Panc1 (cell line): ENCODE measurements at regions not wholly inside any gene's neighbourhood (a gene's known extent, or its start where the extent isn't known, plus 50 kb on each side); places are given as distances from the start of the nearest gene placed in this dataset.

Source experiments
- CTCF ChIP-seq: fragments of 450-650 bp; IDR thresholded peaks from 2 replicates; pipeline ENCODE4 v1.5.1; 2017; ENCODE audit warnings: mild to moderate bottlenecking
- POLR2AphosphoS5 ChIP-seq: IDR thresholded peaks from 2 replicates; pipeline ENCODE4 v1.6.1; 2012; ENCODE audit warnings: mild to moderate bottlenecking, low read depth, low read length, moderate library complexity
- REST ChIP-seq, 2 experiments: IDR thresholded peaks; 2 replicates each; pipeline ENCODE4 v1.6.1; 2011 to 2012; ENCODE audit warnings: low read depth in 2 of 2, control low read depth in 1 of 2, low read length in 1 of 2, mild to moderate bottlenecking in 1 of 2, moderate library complexity in 1 of 2; ENCODE audit not compliant: insufficient read depth in 1 of 2
- SIN3A ChIP-seq: IDR thresholded peaks from 2 replicates; pipeline ENCODE4 v1.6.1; 2012; ENCODE audit warnings: low read depth, mild to moderate bottlenecking, low read length, moderate library complexity, borderline replicate concordance; ENCODE audit not compliant: insufficient read depth

- TF ChIP-seq CTCF = no peak
- no peak for TF ChIP-seq REST (IDR thresholded peaks at IDR 0.05; ENCODE audit: insufficient read depth in 1 of 2, low read depth in 2 of 2, low read length in 1 of 2)
- TF ChIP-seq SIN3A = no peak
- no peak for TF ChIP-seq POLR2AphosphoS5
These were observed 325.3 kb upstream of the SMIM21 start for GRCh38 chr18:75752740-75753263.
